SU-DHL-6 (cell line): ENCODE measurements at regions not wholly inside any gene's neighbourhood (a gene's known extent, or its start where the extent isn't known, plus 50 kb on each side); places are given as distances from the start of the nearest gene placed in this dataset.

ENCODE experiments used
- CTCF ChIP-seq: fragments of 200-600 bp; sonication (generic); IDR thresholded peaks from one replicate; pipeline ENCODE4 v1.5.1; 2017; ENCODE audit warnings: antibody characterized with exemption, mild to moderate bottlenecking, low read length, moderate library complexity; ENCODE audit not compliant: insufficient read depth, poor library complexity, severe bottlenecking
- EZH2phosphoT487 ChIP-seq: fragments of 200-600 bp; sonication (generic), shearing (Covaris generic); conservative IDR thresholded peaks from 2 replicates; pipeline ENCODE4 v1.6.1; 2018; ENCODE audit warnings: mild to moderate bottlenecking, antibody characterized with exemption, low read length, moderate library complexity, mixed read lengths

- TF ChIP-seq CTCF: no peak
- TF ChIP-seq EZH2phosphoT487: no peak
Observed at GRCh38 chr9:12469084-12469483, 224.1 kb upstream of the TYRP1 start.
